Ascending aorta (tissue), 2 donors: ENCODE measurements at regions not wholly inside any gene's neighbourhood (a gene's known extent, or its start where the extent isn't known, plus 50 kb on each side); places are given as distances from the start of the nearest gene placed in this dataset.
"Not testable (repeated sequence)": the region's sequence is repeated elsewhere in the genome, so short reads cannot be mapped to it uniquely, and the experiment has no call there.

Source experiments
- DNase-seq, 2 donors: peaks; one replicate each; pipeline ENCODE4 v3.0.0-alpha.2; 2019; ENCODE audit warnings: low spot score in 2 of 2
- H3K27ac ChIP-seq, 2 donors: fragments of 200-600 bp; sonication (generic); one replicate each; pipeline ENCODE4 v1.5.1; 2016 to 2017; ENCODE audit warnings: mild to moderate bottlenecking in 1 of 2
- H3K27me3 ChIP-seq: fragments of 200-600 bp; sonication (generic); one replicate; pipeline ENCODE4 v1.5.1; 2017
- H3K36me3 ChIP-seq, 2 donors: fragments of 200-600 bp; sonication (generic); one replicate each; pipeline ENCODE4 v1.5.1; 2016
- H3K4me1 ChIP-seq, 2 donors: fragments of 200-600 bp; sonication (generic); one replicate each; pipeline ENCODE4 v1.5.1; 2016 to 2017; ENCODE audit warnings: mild to moderate bottlenecking in 1 of 2
- H3K4me3 ChIP-seq, 2 donors: fragments of 200-600 bp; sonication (generic); one replicate each; pipeline ENCODE4 v1.5.1; 2016 to 2017; ENCODE audit warnings: mild to moderate bottlenecking in 1 of 2
- H3K9me3 ChIP-seq, 2 donors: fragments of 200-600 bp; sonication (generic); one replicate each; pipeline ENCODE4 v1.5.1; 2016
- CTCF ChIP-seq, 3 experiments: fragments of 200-600 bp in 2 of 3; fragments of 450-650 bp in 1 of 3; sonication (generic) in 2 of 3; IDR thresholded peaks; one replicate each; pipeline ENCODE4 v1.5.1; 2016 to 2019; ENCODE audit warnings: antibody characterized with exemption in 3 of 3, mild to moderate bottlenecking in 1 of 3, moderate library complexity in 1 of 3
- intact Hi-C: fragments of 100-400 bp; cut with DNase I; formaldehyde crosslinking; loops from one replicate; pipeline ENCODE4 v1.15.1; 2023

- intact Hi-C loops, result no loop called here
- DNase-seq, result no peak
- Histone ChIP-seq H3K27me3 (no peaks in the 10 kb centered on the region), H3K9me3 (no peaks in the 10 kb centered on the region), H3K27ac (no peak overlapping the region), H3K36me3 (no peaks in the 10 kb centered on the region), H3K4me1 (no peaks in the 10 kb centered on the region), H3K4me3 (no peak overlapping the region)
- no peak for TF ChIP-seq CTCF (IDR thresholded peaks at IDR 0.05)
Observed at GRCh38 chr14:44385906-44386305, 121.2 kb downstream of the FSCB start.

- intact Hi-C loops, H3K4me3 ChIP-seq, H3K4me1 ChIP-seq, H3K9me3 ChIP-seq, H3K27ac ChIP-seq, H3K36me3 ChIP-seq, H3K27me3 ChIP-seq, DNase-seq: not testable (repeated sequence)
Observed at GRCh38 chr14:44385296-44385695, 121.8 kb downstream of the FSCB start.

GRCh38 chr14:44384601-44385293, 122.3 kb downstream of the FSCB start:
- H3K36me3 ChIP-seq, H3K9me3 ChIP-seq, H3K27me3 ChIP-seq, DNase-seq, H3K27ac ChIP-seq, H3K4me3 ChIP-seq, intact Hi-C loops, H3K4me1 ChIP-seq: not testable (repeated sequence)

- Histone ChIP-seq H3K9me3 (no peaks in the 10 kb centered on the region), H3K4me1 (no peaks in the 10 kb centered on the region), H3K4me3 (no peak overlapping the region), H3K36me3 (no peaks in the 10 kb centered on the region), H3K27ac (no peak overlapping the region), H3K27me3 (no peaks in the 10 kb centered on the region)
- TF ChIP-seq CTCF (IDR thresholded peaks at IDR 0.05), result no peak
- intact Hi-C loops, result no loop called here
- DNase-seq, result no peak
Observed at GRCh38 chr14:44384093-44384492, 123.0 kb downstream of the FSCB start.

- Histone ChIP-seq H3K27me3 (no peaks in the 10 kb centered on the region), H3K36me3 (no peaks in the 10 kb centered on the region), H3K4me3 (no peak overlapping the region), H3K27ac (no peak overlapping the region), H3K9me3 (no peaks in the 10 kb centered on the region), H3K4me1 (no peaks in the 10 kb centered on the region)
- intact Hi-C loops, result no loop called here
- no peak for DNase-seq
- no peak for TF ChIP-seq CTCF (IDR thresholded peaks at IDR 0.05)
Observed at GRCh38 chr14:44383636-44384035, 123.4 kb downstream of the FSCB start.

GRCh38 chr14:44379292-44379977, 127.6 kb downstream of the FSCB start:
- Histone ChIP-seq H3K36me3 (no peaks in the 10 kb centered on the region), H3K27me3 (no peaks in the 10 kb centered on the region), H3K27ac (no peak overlapping the region), H3K4me3 (no peak overlapping the region), H3K9me3 (no peaks in the 10 kb centered on the region), H3K4me1 (no peaks in the 10 kb centered on the region)
- no peak for DNase-seq
- no peak for TF ChIP-seq CTCF (IDR thresholded peaks at IDR 0.05)
- intact Hi-C loops, result no loop called here
